ENCODE measurements at regions not wholly inside any gene's neighbourhood (a gene's known extent, or its start where the extent isn't known, plus 50 kb on each side); places are given as distances from the start of the nearest gene placed in this dataset.

DNA sequence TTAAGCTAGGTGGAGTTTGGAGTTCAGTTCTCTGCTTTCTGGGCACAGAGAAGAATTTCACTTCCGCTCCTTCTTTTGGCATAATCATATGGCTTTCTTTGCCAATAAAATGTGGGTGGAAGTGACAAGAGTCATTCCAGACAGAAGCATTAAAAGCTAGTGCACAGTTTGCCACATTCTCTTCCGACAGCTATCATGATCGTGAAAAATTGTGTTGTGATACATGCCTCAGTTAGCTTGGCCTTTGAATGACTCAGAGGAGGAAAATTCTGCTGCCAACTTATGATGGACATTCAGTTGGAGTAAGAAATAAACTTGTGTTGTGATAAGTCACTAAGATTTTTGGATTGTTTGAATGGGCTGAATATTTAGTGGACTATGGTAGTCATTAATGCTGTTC, 291.7 kb upstream of the SATB1 start:
- no peaks in the 10 kb centered on the region for H3K79me2 ChIP-seq (ENCODE audit: insufficient read depth, low read length)
- no CpG with 5 or more reads among the region's 3 CpGs for WGBS (ENCODE audit: extremely low coverage, insufficient read length, low lambda C conversion rate)
- H3K56ac ChIP-seq (ENCODE audit: insufficient read length, low read depth, low read length) = no peak overlapping the region
- H3K4me2 ChIP-seq (ENCODE audit: insufficient read depth, insufficient read length, low read length) = no peak overlapping the region
- no peak overlapping the region for H3K23ac ChIP-seq (ENCODE audit: insufficient read length, low read depth, low read length)
- H2BK12ac ChIP-seq (ENCODE audit: insufficient read length, low read depth, low read length) = no peak overlapping the region
- no peak overlapping the region for H3K27ac ChIP-seq (ENCODE audit: insufficient read length, low read depth, low read length)
- H4K20me1 ChIP-seq (ENCODE audit: control insufficient read depth, insufficient read depth, insufficient read length) = no peaks in the 10 kb centered on the region
- DNase-seq = no peak
- no peaks in the 10 kb centered on the region for H3K4me1 ChIP-seq (ENCODE audit: insufficient read depth, low read length)
- H3K23me2 ChIP-seq (ENCODE audit: insufficient read length, low read depth, low read length, poor library complexity, severe bottlenecking) = no peaks in the 10 kb centered on the region
- H3K14ac ChIP-seq (ENCODE audit: insufficient read depth, low read length) = no peak overlapping the region
- TF ChIP-seq, protein P1, sequence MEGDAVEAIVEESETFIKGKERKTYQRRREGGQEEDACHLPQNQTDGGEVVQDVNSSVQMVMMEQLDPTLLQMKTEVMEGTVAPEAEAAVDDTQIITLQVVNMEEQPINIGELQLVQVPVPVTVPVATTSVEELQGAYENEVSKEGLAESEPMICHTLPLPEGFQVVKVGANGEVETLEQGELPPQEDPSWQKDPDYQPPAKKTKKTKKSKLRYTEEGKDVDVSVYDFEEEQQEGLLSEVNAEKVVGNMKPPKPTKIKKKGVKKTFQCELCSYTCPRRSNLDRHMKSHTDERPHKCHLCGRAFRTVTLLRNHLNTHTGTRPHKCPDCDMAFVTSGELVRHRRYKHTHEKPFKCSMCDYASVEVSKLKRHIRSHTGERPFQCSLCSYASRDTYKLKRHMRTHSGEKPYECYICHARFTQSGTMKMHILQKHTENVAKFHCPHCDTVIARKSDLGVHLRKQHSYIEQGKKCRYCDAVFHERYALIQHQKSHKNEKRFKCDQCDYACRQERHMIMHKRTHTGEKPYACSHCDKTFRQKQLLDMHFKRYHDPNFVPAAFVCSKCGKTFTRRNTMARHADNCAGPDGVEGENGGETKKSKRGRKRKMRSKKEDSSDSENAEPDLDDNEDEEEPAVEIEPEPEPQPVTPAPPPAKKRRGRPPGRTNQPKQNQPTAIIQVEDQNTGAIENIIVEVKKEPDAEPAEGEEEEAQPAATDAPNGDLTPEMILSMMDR (conservative IDR thresholded peaks at IDR 0.05) = no peak
- H4K91ac ChIP-seq (ENCODE audit: insufficient read length, low read depth, low read length) = no peak overlapping the region
- no peak overlapping the region for H2AFZ ChIP-seq (ENCODE audit: low read length)
- H3K9ac ChIP-seq (ENCODE audit: extremely low read depth, insufficient read length, low read length) = no peak overlapping the region
- H3K79me1 ChIP-seq (ENCODE audit: insufficient read depth, low read depth, low read length, poor library complexity, severe bottlenecking) = no peaks in the 10 kb centered on the region
- H3K4ac ChIP-seq (ENCODE audit: low read depth, low read length) = no peak overlapping the region
- H3K27me3 Mint-ChIP-seq (ENCODE audit: low read depth) = no peaks in the 10 kb centered on the region
- no peak overlapping the region for H2BK15ac ChIP-seq (ENCODE audit: low read depth, low read length)
- no peaks in the 10 kb centered on the region for H3K9me3 ChIP-seq (ENCODE audit: control insufficient read depth, low read depth, low read length)
- no peak overlapping the region for H2AK5ac ChIP-seq (ENCODE audit: insufficient read length, low read length)
- no peak overlapping the region for H3T11ph ChIP-seq (ENCODE audit: low read length)
- H3K9me3 Mint-ChIP-seq = no peaks in the 10 kb centered on the region
- H3K27me3 ChIP-seq (ENCODE audit: insufficient read depth, low read length) = no peaks in the 10 kb centered on the region
- H2BK20ac ChIP-seq (ENCODE audit: low read depth, low read length, poor library complexity, severe bottlenecking) = no peak overlapping the region
- peaks cover 0 to 3% of the 10 kb centered on the region in 2 experiments; a peak in 2 of 4 replicates for H3K4me1 Mint-ChIP-seq
- no peak overlapping the region for H2BK120ac ChIP-seq (ENCODE audit: low read depth, low read length, poor library complexity, severe bottlenecking)
- no peak overlapping the region for H2BK5ac ChIP-seq (ENCODE audit: insufficient read length, low read length)
- no peaks in the 10 kb centered on the region for H3K36me3 Mint-ChIP-seq (ENCODE audit: insufficient read depth in 1 of 3, low read depth in 3 of 3)
- H4K5ac ChIP-seq (ENCODE audit: insufficient read length, low read depth, low read length) = no peak overlapping the region
- H3K27ac Mint-ChIP-seq = no peak overlapping the region
- H4K8ac ChIP-seq (replicated peaks; ENCODE audit: insufficient read length, low read depth, low read length) = no peak overlapping the region
- H3K18ac ChIP-seq (ENCODE audit: insufficient read length, low read depth, low read length) = no peak overlapping the region
- H3K4me3 Mint-ChIP-seq = no peak overlapping the region
